ENCODE measurements at regions not wholly inside any gene's neighbourhood (a gene's known extent, or its start where the extent isn't known, plus 50 kb on each side); places are given as distances from the start of the nearest gene placed in this dataset.

DNA sequence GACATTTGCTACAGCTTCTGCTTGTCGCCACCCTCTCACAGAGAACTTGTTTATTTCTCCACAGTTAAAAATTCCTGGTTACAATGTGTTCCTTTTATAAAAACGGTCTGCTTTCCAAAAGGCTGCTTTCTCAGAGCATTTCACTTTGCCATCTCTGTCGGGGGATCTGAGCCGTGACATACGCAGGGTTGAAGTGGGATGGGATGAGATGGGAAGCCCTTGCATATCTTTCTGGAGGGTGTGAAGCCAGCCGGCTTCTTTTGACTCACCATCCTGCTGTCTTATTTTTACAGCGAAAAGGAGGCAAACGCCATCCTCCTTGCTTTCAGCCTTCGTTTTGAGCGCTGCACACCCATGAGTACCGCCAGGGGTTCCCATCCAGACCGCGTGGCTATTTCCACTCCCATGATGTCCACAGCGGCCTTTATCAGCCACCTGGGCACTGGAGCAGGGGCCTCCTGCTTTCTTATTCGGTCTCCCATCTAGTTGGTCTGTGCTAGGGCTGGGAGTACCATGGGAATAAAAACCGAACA lies 99.8 kb upstream of the GATB start:
- TF ChIP-seq, protein P1, sequence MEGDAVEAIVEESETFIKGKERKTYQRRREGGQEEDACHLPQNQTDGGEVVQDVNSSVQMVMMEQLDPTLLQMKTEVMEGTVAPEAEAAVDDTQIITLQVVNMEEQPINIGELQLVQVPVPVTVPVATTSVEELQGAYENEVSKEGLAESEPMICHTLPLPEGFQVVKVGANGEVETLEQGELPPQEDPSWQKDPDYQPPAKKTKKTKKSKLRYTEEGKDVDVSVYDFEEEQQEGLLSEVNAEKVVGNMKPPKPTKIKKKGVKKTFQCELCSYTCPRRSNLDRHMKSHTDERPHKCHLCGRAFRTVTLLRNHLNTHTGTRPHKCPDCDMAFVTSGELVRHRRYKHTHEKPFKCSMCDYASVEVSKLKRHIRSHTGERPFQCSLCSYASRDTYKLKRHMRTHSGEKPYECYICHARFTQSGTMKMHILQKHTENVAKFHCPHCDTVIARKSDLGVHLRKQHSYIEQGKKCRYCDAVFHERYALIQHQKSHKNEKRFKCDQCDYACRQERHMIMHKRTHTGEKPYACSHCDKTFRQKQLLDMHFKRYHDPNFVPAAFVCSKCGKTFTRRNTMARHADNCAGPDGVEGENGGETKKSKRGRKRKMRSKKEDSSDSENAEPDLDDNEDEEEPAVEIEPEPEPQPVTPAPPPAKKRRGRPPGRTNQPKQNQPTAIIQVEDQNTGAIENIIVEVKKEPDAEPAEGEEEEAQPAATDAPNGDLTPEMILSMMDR (IDR thresholded peaks at IDR 0.05; ENCODE audit: poor library complexity) = no peak
- TF ChIP-seq EZH2phosphoT487 (IDR thresholded peaks at IDR 0.05; ENCODE audit: low read depth, severe bottlenecking, unreplicated experiment) (no peak), EZH2 (IDR thresholded peaks at IDR 0.05; ENCODE audit: borderline replicate concordance) (no peak)

Data from hepatocyte (in vitro differentiated cells).